ENCODE measurements at regions not wholly inside any gene's neighbourhood (a gene's known extent, or its start where the extent isn't known, plus 50 kb on each side); places are given as distances from the start of the nearest gene placed in this dataset.

DNA sequence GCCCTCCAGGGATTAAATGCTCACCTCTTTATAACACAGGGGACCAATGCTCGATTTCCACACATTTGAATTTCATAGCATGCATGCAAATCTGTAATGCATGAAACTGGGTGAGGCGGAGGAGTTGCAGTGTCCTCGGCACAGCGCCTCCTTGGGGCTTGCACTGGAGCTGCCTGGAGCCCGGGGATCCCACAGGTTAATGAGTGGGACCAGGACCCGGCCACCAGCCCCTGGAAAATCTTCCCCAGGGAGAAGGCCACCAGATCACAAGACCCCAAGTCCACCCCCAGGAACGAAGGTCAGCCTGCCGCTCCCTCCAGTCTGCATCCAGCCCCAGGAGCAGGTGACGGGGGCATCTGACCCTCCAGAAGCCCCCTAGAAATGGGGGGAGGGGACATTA is 119.1 kb downstream of the MN1 start:
- Histone ChIP-seq H3K4me1 (peaks cover 0 to 6% of the 10 kb centered on the region in 2 donors), H3K27me3 (no peaks in the 10 kb centered on the region), H3K4me3 (replicated peaks in 1 of 3) (no peak overlapping the region), H3K36me3 (no peaks in the 10 kb centered on the region), H3K27ac (no peak overlapping the region), H3K9me3 (no peaks in the 10 kb centered on the region)
- intact Hi-C loops (cut with DNase I), result no loop called here
- TF ChIP-seq POLR2A (IDR thresholded peaks at IDR 0.05) (no peak), CTCF (IDR thresholded peaks at IDR 0.05) (no peak)
- 53 to 73% methylated on average over 2 to 5 of the region's 9 CpGs for WGBS, 2 donors
- DNase-seq, result no peak

GRCh38 chr22:27684901-27685300 is 116.7 kb downstream of the MN1 start:
- H3K27me3 ChIP-seq, result no peaks in the 10 kb centered on the region
- H3K4me1 ChIP-seq, result peaks cover 0 to 6% of the 10 kb centered on the region in 2 donors
- no peaks in the 10 kb centered on the region for H3K36me3 ChIP-seq
- 43 to 51% methylated on average over 9 of the region's 9 CpGs for WGBS, 2 donors
- TF ChIP-seq POLR2A (IDR thresholded peaks at IDR 0.05), result no peak
- TF ChIP-seq CTCF (IDR thresholded peaks at IDR 0.05), result no peak
- H3K9me3 ChIP-seq, result no peaks in the 10 kb centered on the region
- H3K4me3 ChIP-seq (replicated peaks in 1 of 3), result no peak overlapping the region
- no peak overlapping the region for H3K27ac ChIP-seq
- intact Hi-C loops (cut with DNase I), result no loop called here
- DNase-seq, result peak in 1 of 2 donors; percentile 3

- no peaks in the 10 kb centered on the region for H3K27me3 ChIP-seq
- TF ChIP-seq CTCF (IDR thresholded peaks at IDR 0.05), result no peak
- H3K9me3 ChIP-seq, result no peaks in the 10 kb centered on the region
- no peak overlapping the region for H3K27ac ChIP-seq
- no peak overlapping the region for H3K4me3 ChIP-seq (replicated peaks in 1 of 3)
- intact Hi-C loops (cut with DNase I), result no loop called here
- H3K36me3 ChIP-seq, result no peaks in the 10 kb centered on the region
- peaks cover 0 to 6% of the 10 kb centered on the region in 2 donors for H3K4me1 ChIP-seq
- 97% methylated on average over 5 of the region's 5 CpGs for WGBS, 2 donors
- no peak for DNase-seq
Measured at GRCh38 chr22:27685515-27685914, 116.0 kb downstream of the MN1 start.

- WGBS, 2 donors, result 80 to 91% methylated on average over 1 of the region's 1 CpG
- intact Hi-C loops (cut with DNase I), result no loop called here
- DNase-seq, result no peak
- Histone ChIP-seq H3K4me1 (peaks cover 0 to 6% of the 10 kb centered on the region in 2 donors), H3K9me3 (no peaks in the 10 kb centered on the region), H3K36me3 (no peaks in the 10 kb centered on the region), H3K27me3 (no peaks in the 10 kb centered on the region), H3K27ac (no peak overlapping the region), H3K4me3 (replicated peaks in 1 of 3) (no peak overlapping the region)
- no peak for TF ChIP-seq POLR2A (IDR thresholded peaks at IDR 0.05)
- TF ChIP-seq CTCF (IDR thresholded peaks at IDR 0.05), result no peak
Measured at GRCh38 chr22:27685970-27686369, 115.6 kb downstream of the MN1 start.

- H3K27ac ChIP-seq, result no peak overlapping the region
- H3K27me3 ChIP-seq, result no peaks in the 10 kb centered on the region
- DNase-seq, result peak; percentile 14 to 22
- no peaks in the 10 kb centered on the region for H3K36me3 ChIP-seq
- intact Hi-C loops (cut with DNase I), result no loop called here
- H3K4me1 ChIP-seq, result peaks cover 0 to 6% of the 10 kb centered on the region in 2 donors
- H3K9me3 ChIP-seq, result no peaks in the 10 kb centered on the region
- TF ChIP-seq POLR2A (IDR thresholded peaks at IDR 0.05), result no peak
- TF ChIP-seq CTCF (IDR thresholded peaks at IDR 0.05), result no peak
- 52 to 69% methylated on average over 10 of the region's 10 CpGs for WGBS, 2 donors
- H3K4me3 ChIP-seq (replicated peaks in 1 of 3), result no peak overlapping the region
Measured at GRCh38 chr22:27686534-27686933, 115.0 kb downstream of the MN1 start.
